Spleen (tissue), 7 donors: ENCODE measurements at regions not wholly inside any gene's neighbourhood (a gene's known extent, or its start where the extent isn't known, plus 50 kb on each side); places are given as distances from the start of the nearest gene placed in this dataset.

ENCODE experiments used
- CTCF ChIP-seq, 11 experiments: fragments of 200-600 bp in 7 of 11; fragments of 450-650 bp in 4 of 11; sonication (generic) in 4 of 11; IDR thresholded peaks in 8 of 11; conservative IDR thresholded peaks in 3 of 11; 1 replicate in 7 of 11; 2 replicates in 4 of 11; pipeline versions ENCODE4 v1.4.0 to v1.8.0; 2016 to 2021; ENCODE audit warnings: antibody characterized with exemption in 11 of 11, inconsistent platforms in 4 of 11, mild to moderate bottlenecking in 1 of 11
- POLR2AphosphoS5 ChIP-seq, 3 donors: sonication (generic); formaldehyde crosslinking; IDR thresholded peaks; one replicate each; pipeline ENCODE4 v1.5.1; 2017; ENCODE audit warnings: antibody characterized with exemption in 3 of 3
- donor health status: DM: no; HTN: no; CAD: no; lungs with moderate emphysema.
- donor health status: DM: no; HTN: no; CAD: no.
- donor health status: DM: no; HTN: no; CAD: no.

GRCh38 chr16:85193876-85194275 lies 81.6 kb upstream of the CIBAR2 start:
- no peak for TF ChIP-seq CTCF (IDR thresholded peaks at IDR 0.05 in 8 of 11, conservative IDR thresholded peaks at IDR 0.05 in 3 of 11)
- TF ChIP-seq POLR2AphosphoS5 (IDR thresholded peaks at IDR 0.05) = peak in 2 of 3 donors; percentile 30 to 69
